Endodermal cell (in vitro differentiated cells): ENCODE measurements at regions not wholly inside any gene's neighbourhood (a gene's known extent, or its start where the extent isn't known, plus 50 kb on each side); places are given as distances from the start of the nearest gene placed in this dataset.

Experiments used
- DNase-seq: peaks from one replicate; pipeline ENCODE4 v3.0.0-alpha.2; 2017
- H3K27ac ChIP-seq: 2 replicates; pipeline ENCODE4 v1.5.1; 2013; ENCODE audit warnings: mild to moderate bottlenecking, low read depth, low read length, moderate library complexity
- H3K27me3 ChIP-seq: 2 replicates; pipeline ENCODE4 v1.6.1; 2013; ENCODE audit warnings: mild to moderate bottlenecking, low read length, moderate library complexity; ENCODE audit not compliant: insufficient read depth, control insufficient read depth, poor library complexity, severe bottlenecking
- H3K36me3 ChIP-seq: 2 replicates; pipeline ENCODE4 v1.7.0; 2013; ENCODE audit warnings: mild to moderate bottlenecking, low read length, moderate library complexity; ENCODE audit not compliant: control insufficient read depth, insufficient read depth
- H3K4me1 ChIP-seq: one replicate; pipeline ENCODE4 v1.7.0; 2013; ENCODE audit warnings: low read length; ENCODE audit not compliant: control insufficient read depth, insufficient read depth
- H3K4me3 ChIP-seq: 2 replicates; pipeline ENCODE4 v1.5.1; 2013; ENCODE audit warnings: mild to moderate bottlenecking, low read length, moderate library complexity
- H3K9ac ChIP-seq: 2 replicates; pipeline ENCODE4 v1.6.1; 2013; ENCODE audit warnings: mild to moderate bottlenecking, low read length, moderate library complexity; ENCODE audit not compliant: poor library complexity, severe bottlenecking; ENCODE audit errors: extremely low read depth
- H3K9me3 ChIP-seq: 2 replicates; pipeline ENCODE4 v1.6.1; 2013; ENCODE audit warnings: mild to moderate bottlenecking, low read length, moderate library complexity; ENCODE audit not compliant: control insufficient read depth
- H3K27ac Mint-ChIP-seq: 2 replicates; pipeline ENCODE4 v1.8.0; 2020; ENCODE audit warnings: mixed read lengths
- H3K27me3 Mint-ChIP-seq: 2 replicates; pipeline ENCODE4 v1.8.0; 2021; ENCODE audit warnings: mild to moderate bottlenecking, mixed read lengths; ENCODE audit not compliant: insufficient read depth
- H3K36me3 Mint-ChIP-seq: 2 replicates; pipeline ENCODE4 v1.8.0; 2020; ENCODE audit warnings: low read depth, mixed read lengths
- H3K4me1 Mint-ChIP-seq: 2 replicates; pipeline ENCODE4 v1.8.0; 2020; ENCODE audit warnings: mixed read lengths
- H3K4me3 Mint-ChIP-seq: 2 replicates; pipeline ENCODE4 v1.8.0; 2020; ENCODE audit warnings: mild to moderate bottlenecking, moderate library complexity, mixed read lengths
- H3K9me3 Mint-ChIP-seq: 2 replicates; pipeline ENCODE4 v1.8.0; 2020; ENCODE audit warnings: mild to moderate bottlenecking, mixed read lengths
- CTCF ChIP-seq: fragments of 200-600 bp; sonication (generic); conservative IDR thresholded peaks from 2 replicates; pipeline ENCODE4 v1.5.0; 2021; ENCODE audit warnings: antibody characterized with exemption, mild to moderate bottlenecking
- WGBS, 2 experiments: methylation state at CpG; one replicate each; pipeline versions ENCODE4 v1.1.5 to v1.1.7; 2013; ENCODE audit warnings: missing lambda C conversion rate in 2 of 2, mixed read lengths in 1 of 2; ENCODE audit not compliant: insufficient coverage in 1 of 2, insufficient read length in 1 of 2; 5-methylcytosine and 5-hydroxymethylcytosine counted together

DNA sequence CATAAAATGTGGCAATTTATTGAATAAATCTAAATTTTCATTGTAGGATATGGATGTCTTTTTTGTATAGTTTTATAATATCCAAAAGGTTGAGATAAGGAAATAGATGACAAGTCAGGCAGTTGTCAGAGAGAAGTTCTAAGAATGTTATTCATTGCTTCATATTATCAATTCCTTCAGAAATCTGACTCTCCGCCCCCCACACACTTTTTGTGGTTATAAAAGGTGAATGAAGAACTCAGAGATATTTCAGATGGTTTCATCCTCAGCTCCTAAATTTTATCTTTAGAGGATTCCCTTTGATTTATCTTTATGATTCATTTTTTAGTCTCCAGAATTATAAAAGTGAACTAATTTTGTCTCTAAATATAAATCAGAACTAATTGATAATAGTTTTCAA, 136.1 kb upstream of the NOX3 start:
- no peak for DNase-seq
- no peak overlapping the region for H3K27ac ChIP-seq
- peaks cover 5% of the 10 kb centered on the region for H3K4me1 Mint-ChIP-seq
- no peak overlapping the region for H3K4me3 ChIP-seq
- H3K27me3 Mint-ChIP-seq, result no peaks in the 10 kb centered on the region
- WGBS, 2 experiments, result no CpG with 5 or more reads among the region's 1 CpG
- no peak overlapping the region for H3K4me3 Mint-ChIP-seq
- H3K36me3 ChIP-seq, result no peaks in the 10 kb centered on the region
- H3K36me3 Mint-ChIP-seq, result no peaks in the 10 kb centered on the region
- H3K27ac Mint-ChIP-seq, result no peak overlapping the region
- no peaks in the 10 kb centered on the region for H3K4me1 ChIP-seq
- no peak for TF ChIP-seq CTCF
- H3K27me3 ChIP-seq, result no peaks in the 10 kb centered on the region
- peaks cover 5% of the 10 kb centered on the region for H3K9me3 Mint-ChIP-seq
- H3K9me3 ChIP-seq, result peaks cover 8% of the 10 kb centered on the region
- no peak overlapping the region for H3K9ac ChIP-seq

DNA sequence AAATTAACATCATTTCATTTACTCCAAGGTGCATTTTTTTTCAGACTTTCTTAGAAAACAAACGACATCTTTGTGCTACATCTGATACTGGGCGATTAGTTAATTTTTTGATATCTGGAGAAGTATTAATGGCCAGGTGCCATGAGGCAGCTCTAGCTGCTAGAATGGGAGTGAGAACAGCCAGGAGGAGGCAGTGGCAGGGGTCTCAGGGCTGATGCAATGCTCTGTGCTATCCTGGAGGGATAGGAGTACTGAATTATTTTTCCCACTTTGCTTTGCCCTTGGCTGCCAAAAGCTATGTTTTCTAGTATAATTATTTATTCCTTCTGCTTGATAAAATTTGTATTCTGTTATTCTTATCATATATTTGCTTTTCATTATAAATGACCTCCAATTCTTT, 133.6 kb upstream of the NOX3 start:
- no peaks in the 10 kb centered on the region for H3K36me3 Mint-ChIP-seq
- H3K27me3 ChIP-seq, result no peaks in the 10 kb centered on the region
- no peak overlapping the region for H3K9ac ChIP-seq
- H3K4me1 ChIP-seq, result no peaks in the 10 kb centered on the region
- 80 to 93% methylated on average over 1 to 2 of the region's 2 CpGs for WGBS, 2 experiments
- no peak overlapping the region for H3K27ac ChIP-seq
- H3K9me3 ChIP-seq, result peaks cover 8% of the 10 kb centered on the region
- H3K4me3 Mint-ChIP-seq, result no peak overlapping the region
- no peak overlapping the region for H3K27ac Mint-ChIP-seq
- DNase-seq, result no peak
- no peaks in the 10 kb centered on the region for H3K27me3 Mint-ChIP-seq
- no peak for TF ChIP-seq CTCF
- H3K4me3 ChIP-seq, result no peak overlapping the region
- peaks cover 5% of the 10 kb centered on the region for H3K9me3 Mint-ChIP-seq
- peaks cover 8% of the 10 kb centered on the region for H3K4me1 Mint-ChIP-seq
- H3K36me3 ChIP-seq, result no peaks in the 10 kb centered on the region

DNA sequence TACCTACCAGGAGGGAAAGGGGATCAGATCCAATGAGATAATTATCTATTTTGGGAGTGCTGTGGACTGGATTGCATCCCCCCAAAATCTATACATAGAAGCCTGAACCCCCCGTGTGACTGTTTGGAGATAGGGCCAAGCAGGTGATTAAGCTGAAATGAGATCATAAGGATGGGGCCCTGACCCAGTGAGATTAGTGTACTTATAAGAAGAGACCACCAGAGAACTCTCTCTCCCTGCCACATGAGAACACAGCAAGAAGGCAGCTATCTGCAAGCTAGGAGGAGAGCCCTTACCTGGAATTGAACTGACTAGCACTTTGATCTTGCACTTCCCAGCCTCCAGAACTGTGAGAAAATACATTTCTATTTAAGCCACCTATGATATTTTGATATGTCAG, 132.2 kb upstream of the NOX3 start:
- H3K9ac ChIP-seq, result no peak overlapping the region
- no peaks in the 10 kb centered on the region for H3K36me3 ChIP-seq
- DNase-seq, result no peak
- H3K27ac ChIP-seq, result no peak overlapping the region
- Mint-ChIP-seq H3K4me3 (no peak overlapping the region), H3K36me3 (peaks cover 2% of the 10 kb centered on the region), H3K9me3 (peaks cover 11% of the 10 kb centered on the region), H3K27me3 (no peaks in the 10 kb centered on the region), H3K27ac (no peak overlapping the region), H3K4me1 (peaks cover 8% of the 10 kb centered on the region)
- H3K27me3 ChIP-seq, result no peaks in the 10 kb centered on the region
- peaks cover 17% of the 10 kb centered on the region for H3K9me3 ChIP-seq
- no peak for TF ChIP-seq CTCF
- no peak overlapping the region for H3K4me3 ChIP-seq
- no peaks in the 10 kb centered on the region for H3K4me1 ChIP-seq
- no CpG with 5 or more reads among the region's 1 CpG for WGBS, 2 experiments
